ENCODE measurements at regions not wholly inside any gene's neighbourhood (a gene's known extent, or its start where the extent isn't known, plus 50 kb on each side); places are given as distances from the start of the nearest gene placed in this dataset.

GRCh38 chr17:12261354-12261753, 240.7 kb downstream of the MAP2K4 start:
- no peaks in the 10 kb centered on the region for H3K4me1 Mint-ChIP-seq
- peaks cover 12% of the 10 kb centered on the region for H3K36me3 Mint-ChIP-seq
- ATAC-seq (no peak), DNase-seq (ENCODE audit: low spot score) (no peak)
- ChIA-PET POLR2A (no interaction called here), CTCF (no interaction called here)
- no peak for TF ChIP-seq NFE2L1 (CRISPR knock-in tag; IDR thresholded peaks at IDR 0.05)
- no peak for TF ChIP-seq MLX (CRISPR knock-in tag; IDR thresholded peaks at IDR 0.05)
- TF ChIP-seq ZNF671 (CRISPR knock-in tag; IDR thresholded peaks at IDR 0.05) = no peak
- TF ChIP-seq ZNF138 (CRISPR knock-in tag; conservative IDR thresholded peaks at IDR 0.05) = no peak
- TF ChIP-seq JAZF1 (CRISPR knock-in tag; IDR thresholded peaks at IDR 0.05) = no peak
- TF ChIP-seq, protein P1, sequence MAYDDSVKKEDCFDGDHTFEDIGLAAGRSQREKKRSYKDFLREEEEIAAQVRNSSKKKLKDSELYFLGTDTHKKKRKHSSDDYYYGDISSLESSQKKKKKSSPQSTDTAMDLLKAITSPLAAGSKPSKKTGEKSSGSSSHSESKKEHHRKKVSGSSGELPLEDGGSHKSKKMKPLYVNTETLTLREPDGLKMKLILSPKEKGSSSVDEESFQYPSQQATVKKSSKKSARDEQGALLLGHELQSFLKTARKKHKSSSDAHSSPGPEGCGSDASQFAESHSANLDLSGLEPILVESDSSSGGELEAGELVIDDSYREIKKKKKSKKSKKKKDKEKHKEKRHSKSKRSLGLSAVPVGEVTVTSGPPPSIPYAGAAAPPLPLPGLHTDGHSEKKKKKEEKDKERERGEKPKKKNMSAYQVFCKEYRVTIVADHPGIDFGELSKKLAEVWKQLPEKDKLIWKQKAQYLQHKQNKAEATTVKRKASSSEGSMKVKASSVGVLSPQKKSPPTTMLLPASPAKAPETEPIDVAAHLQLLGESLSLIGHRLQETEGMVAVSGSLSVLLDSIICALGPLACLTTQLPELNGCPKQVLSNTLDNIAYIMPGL (CRISPR knock-in tag; IDR thresholded peaks at IDR 0.05) = no peak
- TF ChIP-seq ZBTB21 (CRISPR knock-in tag; IDR thresholded peaks at IDR 0.05; ENCODE audit: borderline replicate concordance) = no peak
- TF ChIP-seq ZNF416 (CRISPR knock-in tag; IDR thresholded peaks at IDR 0.05) = no peak
- no peak for TF ChIP-seq ZNF532 (CRISPR knock-in tag; IDR thresholded peaks at IDR 0.05; ENCODE audit: borderline replicate concordance)
- TF ChIP-seq ESRRA (CRISPR knock-in tag; IDR thresholded peaks at IDR 0.05; ENCODE audit: borderline replicate concordance) = no peak
- TF ChIP-seq FOXP1 (CRISPR knock-in tag; IDR thresholded peaks at IDR 0.05; ENCODE audit: borderline replicate concordance) = no peak
- TF ChIP-seq ATF1 (CRISPR knock-in tag; IDR thresholded peaks at IDR 0.05) = no peak
- H3K27ac Mint-ChIP-seq = no peak overlapping the region
- peaks cover 19% of the 10 kb centered on the region for H3K9me3 Mint-ChIP-seq
- H3K4me3 Mint-ChIP-seq = no peak overlapping the region
- no peaks in the 10 kb centered on the region for H3K27me3 Mint-ChIP-seq (ENCODE audit: low read depth)

DNA sequence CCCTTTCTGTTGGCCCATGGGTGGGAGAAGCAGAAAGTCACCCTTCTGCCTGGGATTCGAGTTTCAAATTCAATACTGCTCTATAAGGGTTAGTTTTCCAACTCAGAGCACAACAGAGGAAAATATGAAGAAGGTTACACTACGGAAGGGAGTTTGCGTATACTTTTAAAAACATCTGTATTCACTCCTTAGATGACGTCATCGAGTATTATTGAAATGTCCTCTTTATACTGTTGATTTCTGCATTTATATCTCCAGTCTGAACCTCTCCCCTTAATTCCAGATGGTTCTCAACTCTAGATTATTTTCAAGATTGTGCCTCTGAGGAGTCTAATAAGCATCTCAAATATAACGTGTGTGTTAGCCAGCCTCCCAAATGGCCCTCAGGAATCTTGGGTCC, 249.1 kb downstream of the MAP2K4 start:
- DNase-seq (ENCODE audit: low spot score) = no peak
- Mint-ChIP-seq H3K4me3 (no peak overlapping the region), H3K27ac (no peak overlapping the region), H3K9me3 (peaks cover 14% of the 10 kb centered on the region), H3K4me1 (no peaks in the 10 kb centered on the region), H3K36me3 (no peaks in the 10 kb centered on the region; the same call in 1 of the 2 replicates), H3K27me3 (ENCODE audit: low read depth) (no peaks in the 10 kb centered on the region)
- ChIA-PET CTCF (no interaction called here), POLR2A (no interaction called here)
- no peak for ATAC-seq
- TF ChIP-seq PRRX2 (CRISPR knock-in tag; IDR thresholded peaks at IDR 0.05) = no peak
- TF ChIP-seq, protein P1 (CRISPR knock-in tag; IDR thresholded peaks at IDR 0.05) = no peak
- TF ChIP-seq IRF1 (CRISPR knock-in tag; IDR thresholded peaks at IDR 0.05) = no peak
- TF ChIP-seq KAT7 (CRISPR knock-in tag; IDR thresholded peaks at IDR 0.05; ENCODE audit: borderline replicate concordance) = no peak
- no peak for TF ChIP-seq MAX (CRISPR knock-in tag; IDR thresholded peaks at IDR 0.05)
- TF ChIP-seq, protein P2, sequence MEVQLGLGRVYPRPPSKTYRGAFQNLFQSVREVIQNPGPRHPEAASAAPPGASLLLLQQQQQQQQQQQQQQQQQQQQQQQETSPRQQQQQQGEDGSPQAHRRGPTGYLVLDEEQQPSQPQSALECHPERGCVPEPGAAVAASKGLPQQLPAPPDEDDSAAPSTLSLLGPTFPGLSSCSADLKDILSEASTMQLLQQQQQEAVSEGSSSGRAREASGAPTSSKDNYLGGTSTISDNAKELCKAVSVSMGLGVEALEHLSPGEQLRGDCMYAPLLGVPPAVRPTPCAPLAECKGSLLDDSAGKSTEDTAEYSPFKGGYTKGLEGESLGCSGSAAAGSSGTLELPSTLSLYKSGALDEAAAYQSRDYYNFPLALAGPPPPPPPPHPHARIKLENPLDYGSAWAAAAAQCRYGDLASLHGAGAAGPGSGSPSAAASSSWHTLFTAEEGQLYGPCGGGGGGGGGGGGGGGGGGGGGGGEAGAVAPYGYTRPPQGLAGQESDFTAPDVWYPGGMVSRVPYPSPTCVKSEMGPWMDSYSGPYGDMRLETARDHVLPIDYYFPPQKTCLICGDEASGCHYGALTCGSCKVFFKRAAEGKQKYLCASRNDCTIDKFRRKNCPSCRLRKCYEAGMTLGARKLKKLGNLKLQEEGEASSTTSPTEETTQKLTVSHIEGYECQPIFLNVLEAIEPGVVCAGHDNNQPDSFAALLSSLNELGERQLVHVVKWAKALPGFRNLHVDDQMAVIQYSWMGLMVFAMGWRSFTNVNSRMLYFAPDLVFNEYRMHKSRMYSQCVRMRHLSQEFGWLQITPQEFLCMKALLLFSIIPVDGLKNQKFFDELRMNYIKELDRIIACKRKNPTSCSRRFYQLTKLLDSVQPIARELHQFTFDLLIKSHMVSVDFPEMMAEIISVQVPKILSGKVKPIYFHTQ (CRISPR knock-in tag; IDR thresholded peaks at IDR 0.05) = no peak

Measured in WTC11 (cell line).